Kidney capillary endothelial cell (primary cell): ENCODE measurements at regions not wholly inside any gene's neighbourhood (a gene's known extent, or its start where the extent isn't known, plus 50 kb on each side); places are given as distances from the start of the nearest gene placed in this dataset.
"Not testable (repeated sequence)": the region's sequence is repeated elsewhere in the genome, so short reads cannot be mapped to it uniquely, and the experiment has no call there.

Source experiments
- DNase-seq: peaks from one replicate; pipeline ENCODE4 v3.0.0-alpha.2; 2018; ENCODE audit warnings: low spot score

DNA sequence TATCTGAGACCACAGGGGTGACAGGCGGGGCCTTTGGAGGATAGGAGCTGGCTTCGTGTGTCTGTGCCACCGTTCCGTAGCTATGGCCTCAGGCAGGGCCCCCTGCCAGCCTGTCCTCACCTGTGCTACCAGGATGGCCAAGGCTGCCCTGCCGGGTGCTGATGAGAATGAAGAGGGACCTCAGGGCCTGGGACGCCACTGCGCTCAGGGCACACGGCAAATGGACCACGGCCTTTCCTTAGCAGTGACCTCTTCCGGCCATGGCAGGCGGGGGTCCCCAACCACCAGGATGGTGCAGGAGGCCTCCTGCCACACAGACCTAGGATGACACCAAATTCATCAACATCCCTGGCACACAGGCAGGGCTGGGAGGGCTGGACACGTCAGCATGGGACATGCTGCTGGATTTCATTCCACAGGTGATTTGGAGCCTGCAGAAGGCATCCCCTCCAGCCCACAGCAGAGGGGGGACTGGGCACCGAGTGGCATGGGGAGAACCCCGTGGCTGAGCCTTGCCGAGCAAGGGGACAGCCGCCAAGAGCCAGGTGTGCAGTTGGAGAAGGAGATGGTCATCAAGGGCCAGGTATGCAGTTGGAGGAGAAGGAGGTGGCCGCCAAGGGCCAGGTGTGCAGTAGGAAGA lies 1321.0 kb downstream of the BRD1 start:
- DNase-seq, result no peak

- no peak for DNase-seq
Measured at GRCh38 chr22:48505891-48506290, 1321.8 kb downstream of the BRD1 start.

- no peak for DNase-seq
Measured at GRCh38 chr22:48504519-48505140, 1323.0 kb downstream of the BRD1 start.

DNA sequence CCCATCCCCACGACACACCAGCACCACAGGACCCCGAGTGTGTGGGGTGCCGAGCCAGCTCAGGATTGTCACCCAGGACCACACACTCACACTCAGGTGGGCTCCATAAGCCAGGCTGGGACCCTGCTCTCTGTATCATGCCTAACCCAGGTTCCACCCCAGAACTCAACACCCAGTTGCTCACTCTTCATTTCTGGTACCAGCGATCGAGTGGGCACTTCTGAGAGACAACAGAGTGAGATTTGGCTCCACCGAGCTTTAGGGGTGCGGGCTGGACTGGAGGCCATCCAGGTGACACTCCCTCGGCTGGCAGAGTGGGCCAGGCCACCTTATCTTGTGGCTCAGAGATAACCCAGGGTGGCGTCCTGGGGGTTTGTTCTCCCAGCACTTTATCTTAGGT lies 1323.8 kb downstream of the BRD1 start:
- DNase-seq, result no peak

GRCh38 chr22:48503035-48503625 lies 1324.5 kb downstream of the BRD1 start:
- no peak for DNase-seq

DNA sequence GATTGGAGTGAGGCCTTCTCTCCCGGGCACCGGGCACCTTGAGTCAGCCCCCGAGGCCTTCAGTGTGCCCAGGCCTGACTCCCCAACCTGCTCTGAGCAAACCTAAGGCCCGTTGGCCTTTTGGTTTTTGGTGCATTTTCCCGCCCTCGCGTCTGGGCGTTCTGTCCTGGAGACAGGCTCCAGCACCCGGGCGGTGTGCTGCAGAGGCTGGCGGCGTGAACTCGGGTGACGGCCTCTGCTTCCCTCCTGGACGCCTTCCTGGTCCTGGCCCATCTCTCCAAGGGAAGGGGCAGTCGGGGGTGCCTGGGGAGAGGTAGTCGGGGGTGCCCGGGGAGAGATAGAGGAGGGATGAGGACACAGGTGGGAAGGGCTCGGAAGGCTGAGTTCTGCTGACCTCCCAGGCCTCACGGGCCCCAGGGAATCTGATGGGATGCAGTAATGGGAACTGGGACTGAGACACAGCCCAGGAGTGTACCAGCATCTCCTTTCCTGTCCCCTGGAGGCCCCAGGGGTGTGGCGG lies 1326.4 kb downstream of the BRD1 start:
- no peak for DNase-seq

- DNase-seq, result no peak
Measured at GRCh38 chr22:48500471-48501230, 1327.0 kb downstream of the BRD1 start.

- no peak for DNase-seq
Measured at GRCh38 chr22:48499456-48500425, 1327.9 kb downstream of the BRD1 start.

- DNase-seq, result no peak
Measured at GRCh38 chr22:48498526-48499331, 1328.9 kb downstream of the BRD1 start.

- not testable (repeated sequence) for DNase-seq
Measured at GRCh38 chr22:48497743-48498520, 1329.7 kb downstream of the BRD1 start.

DNA sequence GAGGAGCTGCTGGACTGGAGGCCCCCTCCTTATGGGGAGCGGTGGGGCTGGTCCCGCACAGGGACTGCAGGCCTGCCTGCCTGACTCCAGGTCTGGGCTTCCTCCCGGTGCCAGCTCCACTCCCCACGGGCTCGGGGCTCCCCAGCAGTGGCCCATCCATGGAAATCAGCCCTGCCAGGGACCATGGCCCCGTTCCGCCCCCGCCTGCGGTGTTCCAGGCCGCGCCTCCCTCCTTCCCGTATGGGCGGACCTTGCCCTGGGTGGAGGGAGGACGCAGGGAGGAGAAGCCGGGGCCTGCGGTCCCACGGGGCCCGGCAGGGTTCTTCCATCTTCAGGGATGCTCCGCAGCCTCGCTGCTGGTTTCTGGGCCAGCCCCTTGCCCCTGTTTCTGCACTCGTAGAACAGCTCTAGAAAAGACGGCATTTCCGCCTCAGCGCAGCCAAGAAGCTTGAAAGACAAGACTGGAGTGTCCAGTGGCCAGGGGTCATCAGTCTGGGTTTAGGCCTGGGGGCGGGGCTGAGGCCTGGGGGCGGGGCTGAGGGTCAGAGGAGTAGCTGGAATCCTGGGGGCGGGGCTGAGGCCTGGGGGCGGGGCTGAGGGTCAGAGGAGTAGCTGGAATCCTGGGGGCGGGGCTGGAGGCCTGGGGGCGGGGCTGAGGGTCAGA lies 1330.6 kb downstream of the BRD1 start:
- no peak for DNase-seq

DNA sequence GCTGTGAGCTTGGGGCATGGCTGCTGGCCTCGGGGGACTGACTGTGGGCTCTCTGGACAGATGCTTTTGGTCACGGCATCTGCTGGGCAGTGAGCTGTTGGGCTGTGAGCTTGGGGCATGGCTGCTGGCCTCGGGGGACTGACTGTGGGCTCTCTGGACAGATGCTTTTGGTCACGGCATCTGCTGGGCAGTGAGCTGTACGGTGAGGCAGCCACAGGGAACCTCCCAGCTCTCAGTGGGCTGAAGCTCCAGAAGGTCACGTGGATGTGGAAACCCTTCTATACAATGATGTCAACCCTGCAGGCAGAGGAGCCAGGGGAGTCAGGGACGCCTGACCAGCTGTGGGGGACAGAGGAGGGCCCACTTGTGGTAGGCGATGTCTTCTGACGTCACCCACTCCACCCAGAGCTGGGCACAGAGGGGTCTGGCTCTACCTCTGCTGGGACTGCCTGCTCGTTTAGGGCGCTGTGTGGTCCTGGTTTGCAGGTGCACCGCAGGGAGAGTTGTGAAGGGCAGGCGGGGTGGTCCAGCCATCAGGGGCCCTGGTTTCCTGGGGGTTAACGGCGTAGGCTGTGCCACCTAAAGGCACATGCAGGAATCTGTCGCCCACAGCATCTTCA lies 1331.3 kb downstream of the BRD1 start:
- DNase-seq, result no peak

DNA sequence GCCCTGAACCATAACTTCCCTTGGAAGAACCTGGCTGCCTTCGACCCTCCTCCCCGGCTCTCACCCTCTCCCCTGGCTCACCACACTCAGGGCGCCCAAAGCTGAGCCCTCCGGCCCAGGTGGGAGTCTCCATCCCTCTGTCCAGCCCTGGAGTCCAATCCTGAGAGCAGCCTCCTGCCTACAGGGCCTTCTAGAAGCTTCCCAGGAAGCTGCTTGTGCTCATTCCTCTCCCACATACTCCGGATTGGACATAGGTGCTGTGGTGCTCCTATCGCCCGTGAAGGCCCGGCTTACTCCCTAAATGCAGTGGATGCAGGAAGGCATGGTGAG lies 1332.0 kb downstream of the BRD1 start:
- DNase-seq, result no peak

GRCh38 chr22:48494968-48495750 lies 1332.5 kb downstream of the BRD1 start:
- DNase-seq, result no peak

DNA sequence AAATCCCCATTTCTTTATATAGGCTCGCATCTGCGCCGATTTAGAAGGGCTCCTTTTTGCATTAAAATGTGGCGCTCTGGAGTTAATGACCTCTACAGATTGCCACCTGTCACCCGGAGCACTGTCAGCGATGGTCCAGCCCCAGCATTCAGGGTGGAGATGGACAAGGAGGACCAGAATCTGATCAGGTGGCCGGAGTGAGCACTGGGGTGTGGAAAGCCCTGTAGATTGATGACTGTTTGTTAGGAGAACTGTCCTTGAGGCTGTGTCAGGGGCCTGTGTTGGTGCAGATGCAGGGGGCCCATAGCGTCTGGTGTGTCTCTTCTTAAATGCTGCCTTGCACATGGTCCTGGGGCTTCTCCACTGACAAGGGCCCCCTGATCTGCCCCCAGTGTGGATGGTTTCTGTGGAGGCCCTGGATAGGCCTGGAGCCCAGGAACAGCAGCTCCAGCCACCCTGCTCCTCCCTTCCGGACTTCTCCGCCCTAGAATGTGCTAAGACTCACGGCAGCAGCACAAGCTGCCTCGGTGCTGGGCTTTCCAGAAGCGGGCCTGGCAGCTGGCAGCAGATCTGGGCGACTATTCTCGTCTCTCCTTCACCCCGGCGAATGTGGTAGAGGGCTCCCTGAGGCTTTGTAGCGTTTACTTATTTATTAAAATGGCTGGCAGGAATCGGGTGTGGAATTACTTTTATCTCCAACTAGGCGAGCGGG lies 1333.3 kb downstream of the BRD1 start:
- no peak for DNase-seq

- no peak for DNase-seq
Measured at GRCh38 chr22:48493733-48494132, 1333.9 kb downstream of the BRD1 start.
